Esophagus muscularis mucosa (tissue), 4 donors: ENCODE measurements at regions not wholly inside any gene's neighbourhood (a gene's known extent, or its start where the extent isn't known, plus 50 kb on each side); places are given as distances from the start of the nearest gene placed in this dataset.

Source experiments
- DNase-seq: peaks from one replicate; pipeline ENCODE4 v3.0.0-alpha.2; 2017; ENCODE audit errors: extremely low spot score
- H3K27ac ChIP-seq, 4 donors: fragments of 200-600 bp; sonication (generic); replicated peaks in 1 of 4; 1 replicate in 3 of 4; 2 replicates in 1 of 4; pipeline ENCODE4 v1.5.1; 2016 to 2019; ENCODE audit warnings: mild to moderate bottlenecking in 1 of 4
- H3K27me3 ChIP-seq, 4 donors: fragments of 200-600 bp; sonication (generic); one replicate each; pipeline versions ENCODE4 v1.5.1 to v1.6.0; 2016 to 2019
- H3K36me3 ChIP-seq, 4 donors: fragments of 200-600 bp; sonication (generic); one replicate each; pipeline ENCODE4 v1.5.1; 2016 to 2019
- H3K4me1 ChIP-seq, 4 donors: fragments of 200-600 bp; sonication (generic); one replicate each; pipeline ENCODE4 v1.5.1; 2016 to 2019
- H3K4me3 ChIP-seq, 4 donors: fragments of 200-600 bp; sonication (generic); 1 replicate in 2 of 4; 2 replicates in 2 of 4; pipeline ENCODE4 v1.5.1; 2016 to 2019; ENCODE audit warnings: mild to moderate bottlenecking in 4 of 4, moderate library complexity in 1 of 4
- H3K9me3 ChIP-seq, 4 donors: fragments of 200-600 bp; sonication (generic); 1 replicate in 3 of 4; 2 replicates in 1 of 4; pipeline ENCODE4 v1.5.1; 2016 to 2019
- CTCF ChIP-seq, 3 experiments: fragments of 200-600 bp in 2 of 3; fragments of 450-650 bp in 1 of 3; sonication (generic) in 2 of 3; IDR thresholded peaks; one replicate each; pipeline ENCODE4 v1.5.1; 2017 to 2019; ENCODE audit warnings: antibody characterized with exemption in 3 of 3, mild to moderate bottlenecking in 2 of 3, moderate library complexity in 1 of 3
- EP300 ChIP-seq: sonication (generic); formaldehyde crosslinking; IDR thresholded peaks from one replicate; pipeline ENCODE4 v1.6.1; 2017; ENCODE audit warnings: antibody characterized with exemption
- POLR2A ChIP-seq: fragments of 450-650 bp; IDR thresholded peaks from one replicate; pipeline ENCODE4 v1.6.1; 2017; ENCODE audit warnings: antibody characterized with exemption, moderate library complexity, mild to moderate bottlenecking, low read depth
- POLR2AphosphoS5 ChIP-seq, 2 donors: sonication (generic); formaldehyde crosslinking; IDR thresholded peaks; one replicate each; pipeline ENCODE4 v1.6.1; 2017; ENCODE audit warnings: antibody characterized with exemption in 2 of 2
- WGBS: methylation state at CpG from one replicate; pipeline ENCODE4 v1.1.5; 2018; 5-methylcytosine and 5-hydroxymethylcytosine counted together
- intact Hi-C: fragments of 100-400 bp; cut with DNase I; formaldehyde crosslinking; loops from one replicate; pipeline ENCODE4 v1.15.1; 2023

- Histone ChIP-seq H3K27me3 (no peaks in the 10 kb centered on the region), H3K36me3 (no peaks in the 10 kb centered on the region), H3K9me3 (no peaks in the 10 kb centered on the region), H3K4me3 (no peak overlapping the region), H3K27ac (no peak overlapping the region), H3K4me1 (peaks cover 0 to 15% (median 11%) of the 10 kb centered on the region in 4 donors)
- WGBS: 80% methylated on average over 3 of the region's 3 CpGs
- intact Hi-C loops: no loop called here
- TF ChIP-seq CTCF (IDR thresholded peaks at IDR 0.05) (no peak), POLR2AphosphoS5 (IDR thresholded peaks at IDR 0.05) (no peak), EP300 (no peak), POLR2A (no peak)
- no peak for DNase-seq
Measured at GRCh38 chr1:58857680-58858673, 74.1 kb upstream of the JUN start.

DNA sequence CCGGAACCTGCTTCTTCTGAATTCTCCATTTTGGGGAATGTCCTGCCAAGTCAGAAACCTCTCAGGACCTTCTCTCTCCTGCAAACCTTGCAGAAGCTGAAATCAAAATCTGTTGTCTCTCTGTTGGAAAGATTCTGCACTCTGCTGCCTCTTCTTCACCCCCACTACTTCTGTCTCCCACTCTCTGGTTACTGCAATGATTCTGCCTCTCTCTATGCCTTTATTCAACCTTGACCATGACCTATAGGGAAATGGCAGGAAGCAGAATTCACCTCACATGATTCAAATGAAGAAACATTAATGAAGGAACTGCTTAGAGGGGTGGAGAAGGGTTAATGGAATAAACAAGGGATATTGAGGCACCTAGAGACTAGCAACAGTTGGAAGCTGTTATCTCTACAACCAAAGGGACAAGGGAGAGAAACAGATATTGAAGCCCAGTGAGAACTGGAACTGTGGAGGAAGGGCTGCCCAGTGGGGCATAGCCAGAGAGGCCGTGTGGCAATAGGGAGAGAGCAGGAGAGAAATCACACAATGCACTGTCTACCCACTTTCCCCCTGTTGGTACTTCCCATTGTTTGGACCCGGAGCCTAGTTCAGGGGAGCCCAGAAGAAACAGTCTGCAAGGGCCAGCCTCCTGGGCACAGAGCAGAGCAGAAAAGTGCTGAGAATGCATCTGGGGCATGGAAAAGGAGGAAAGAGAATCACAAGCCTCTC, 76.1 kb upstream of the JUN start:
- H3K36me3 ChIP-seq: no peaks in the 10 kb centered on the region
- no peak for DNase-seq
- H3K4me3 ChIP-seq: no peak overlapping the region
- no peak for TF ChIP-seq POLR2A
- no peaks in the 10 kb centered on the region for H3K9me3 ChIP-seq
- no peak overlapping the region for H3K27ac ChIP-seq
- H3K4me1 ChIP-seq: peaks cover 0 to 11% (median 8%) of the 10 kb centered on the region in 4 donors
- no peaks in the 10 kb centered on the region for H3K27me3 ChIP-seq
- intact Hi-C loops: no loop called here
- 85% methylated on average over 3 of the region's 3 CpGs for WGBS

DNA sequence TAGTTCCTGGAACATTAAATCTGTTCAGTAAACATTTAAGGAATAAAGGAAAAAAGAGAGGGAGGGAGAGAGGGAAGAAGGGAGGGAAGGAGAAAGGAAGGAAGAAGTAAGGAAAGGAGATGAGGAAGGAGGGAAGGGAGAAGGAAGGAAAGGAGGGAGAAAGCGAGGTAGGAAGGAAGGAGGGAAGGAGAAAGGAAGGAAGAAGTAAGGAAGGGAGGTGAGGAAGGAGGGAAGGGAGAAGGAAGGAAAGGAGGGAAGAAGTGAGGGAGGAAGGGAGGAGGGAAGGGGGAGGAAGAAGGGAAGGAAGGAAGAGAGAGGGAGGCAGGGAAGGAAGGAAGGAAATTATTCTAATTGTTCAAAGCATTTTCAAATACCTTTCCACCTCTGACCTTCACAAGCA, 77.2 kb upstream of the JUN start:
- WGBS: 81% methylated on average over 1 of the region's 1 CpG
- Histone ChIP-seq H3K36me3 (no peaks in the 10 kb centered on the region), H3K9me3 (no peaks in the 10 kb centered on the region), H3K27ac (no peak overlapping the region), H3K4me1 (no peaks in the 10 kb centered on the region), H3K4me3 (no peak overlapping the region), H3K27me3 (no peaks in the 10 kb centered on the region)
- no peak for DNase-seq
- no peak for TF ChIP-seq POLR2A
- TF ChIP-seq CTCF (IDR thresholded peaks at IDR 0.05): no peak
- no peak for TF ChIP-seq EP300
- no peak for TF ChIP-seq POLR2AphosphoS5 (IDR thresholded peaks at IDR 0.05)
- intact Hi-C loops: no loop called here

GRCh38 chr1:58861506-58861905, 77.7 kb upstream of the JUN start:
- no peaks in the 10 kb centered on the region for H3K4me1 ChIP-seq
- no peak for TF ChIP-seq POLR2AphosphoS5 (IDR thresholded peaks at IDR 0.05)
- TF ChIP-seq CTCF (IDR thresholded peaks at IDR 0.05): no peak
- TF ChIP-seq POLR2A: no peak
- TF ChIP-seq EP300: no peak

DNA sequence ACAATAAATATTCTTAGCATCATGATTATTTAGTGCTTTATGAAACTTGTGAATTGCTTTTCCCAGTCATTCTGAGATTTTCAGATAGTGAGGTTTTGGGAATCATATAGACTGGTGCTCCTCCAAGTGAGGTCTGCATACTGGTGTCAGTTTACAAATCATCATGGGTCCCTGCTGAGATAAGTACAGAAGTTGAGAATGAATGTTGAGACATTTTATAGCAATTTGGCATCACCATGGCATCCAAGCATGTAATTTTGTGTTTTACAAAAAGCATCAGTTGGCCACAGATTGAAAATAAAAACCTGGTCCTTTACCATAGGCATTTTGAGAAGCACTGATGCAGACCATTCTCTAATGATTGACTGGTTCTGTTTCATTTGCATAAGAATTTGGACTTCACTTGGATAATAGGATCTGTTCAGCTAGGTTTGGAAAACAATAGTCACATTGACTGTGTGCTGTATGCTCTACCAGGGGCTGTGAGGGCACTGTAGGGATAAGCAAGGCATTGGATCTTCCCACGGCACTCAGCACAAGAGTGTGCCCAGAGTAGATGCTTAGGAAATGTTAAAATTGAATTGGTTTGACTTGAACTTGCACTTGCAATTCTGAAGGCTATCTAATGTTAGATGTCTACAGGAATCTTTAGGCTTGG, 79.0 kb upstream of the JUN start:
- TF ChIP-seq POLR2A: no peak
- 86% methylated on average over 1 of the region's 1 CpG for WGBS
- Histone ChIP-seq H3K36me3 (no peaks in the 10 kb centered on the region), H3K4me3 (no peak overlapping the region), H3K9me3 (no peaks in the 10 kb centered on the region), H3K4me1 (no peaks in the 10 kb centered on the region), H3K27me3 (no peaks in the 10 kb centered on the region), H3K27ac (no peak overlapping the region)
- intact Hi-C loops: no loop called here
- DNase-seq: no peak

More at GRCh38 chr1:58861506-58861905, 77.7 kb upstream of the JUN start:
- intact Hi-C loops: no loop called here
- Histone ChIP-seq H3K36me3 (no peaks in the 10 kb centered on the region), H3K9me3 (no peaks in the 10 kb centered on the region), H3K27me3 (no peaks in the 10 kb centered on the region), H3K4me3 (no peak overlapping the region), H3K27ac (no peak overlapping the region)
- no peak for DNase-seq
